Mesenchymal stem cell (in vitro differentiated cells and primary cell): ENCODE measurements at regions not wholly inside any gene's neighbourhood (a gene's known extent, or its start where the extent isn't known, plus 50 kb on each side); places are given as distances from the start of the nearest gene placed in this dataset.
A peak's percentile ranks its signal among the peaks of the same experiment; 100 is the strongest.

Source experiments
- DNase-seq: peaks from one replicate; pipeline ENCODE4 v3.0.0-alpha.2; 2013
- H2AFZ ChIP-seq: one replicate; pipeline ENCODE4 v1.6.1; 2013; ENCODE audit warnings: low read depth, mild to moderate bottlenecking, control low read depth, inconsistent platforms, low read length, moderate library complexity
- H2AK5ac ChIP-seq: 2 replicates; pipeline ENCODE4 v1.6.1; 2013; ENCODE audit warnings: low read length, moderate library complexity, mild to moderate bottlenecking, inconsistent platforms; ENCODE audit not compliant: severe bottlenecking
- H2BK120ac ChIP-seq: one replicate; pipeline ENCODE4 v1.6.1; 2013; ENCODE audit warnings: low read depth, mild to moderate bottlenecking, inconsistent platforms, low read length, moderate library complexity
- H2BK12ac ChIP-seq, 2 experiments: one replicate each; pipeline ENCODE4 v1.6.1; 2013; ENCODE audit warnings: inconsistent platforms in 2 of 2, low read length in 2 of 2, mild to moderate bottlenecking in 2 of 2, moderate library complexity in 2 of 2, control low read depth in 1 of 2
- H2BK15ac ChIP-seq: one replicate; pipeline ENCODE4 v1.6.1; 2013; ENCODE audit warnings: mild to moderate bottlenecking, low read depth, inconsistent platforms; ENCODE audit not compliant: poor library complexity, severe bottlenecking
- H2BK5ac ChIP-seq: 2 replicates; pipeline ENCODE4 v1.6.1; 2013; ENCODE audit warnings: low read depth, mild to moderate bottlenecking, low read length, control low read depth, inconsistent platforms; ENCODE audit not compliant: poor library complexity, severe bottlenecking
- H3K14ac ChIP-seq, 2 experiments: one replicate each; pipeline ENCODE4 v1.6.1; 2013; ENCODE audit warnings: inconsistent platforms in 2 of 2, low read length in 2 of 2, control low read depth in 1 of 2, mild to moderate bottlenecking in 1 of 2, moderate library complexity in 1 of 2
- H3K18ac ChIP-seq, 2 experiments: one replicate each; pipeline ENCODE4 v1.6.1; 2013; ENCODE audit warnings: inconsistent platforms in 2 of 2, low read length in 2 of 2, control low read depth in 1 of 2, low read depth in 1 of 2, mild to moderate bottlenecking in 1 of 2
- H3K23ac ChIP-seq, 2 experiments: one replicate each; pipeline ENCODE4 v1.6.1; 2013; ENCODE audit warnings: inconsistent platforms in 2 of 2, low read length in 2 of 2, mild to moderate bottlenecking in 2 of 2, moderate library complexity in 2 of 2, control low read depth in 1 of 2
- H3K27ac ChIP-seq: 2 replicates; pipeline ENCODE4 v1.5.1; 2013; ENCODE audit warnings: mild to moderate bottlenecking, moderate library complexity, low read length, control low read depth, inconsistent platforms; ENCODE audit not compliant: poor library complexity, severe bottlenecking
- H3K27me3 ChIP-seq, 2 experiments: 2 replicates each; pipeline versions ENCODE4 v1.6.1 to v1.7.0; 2013; ENCODE audit warnings: low read length in 2 of 2, mild to moderate bottlenecking in 2 of 2, moderate library complexity in 2 of 2, control low read depth in 1 of 2, inconsistent platforms in 1 of 2; ENCODE audit not compliant: control insufficient read depth in 1 of 2, insufficient read depth in 1 of 2
- H3K36me3 ChIP-seq, 2 experiments: 2 replicates each; pipeline versions ENCODE4 v1.6.1 to v1.7.0; 2013; ENCODE audit warnings: low read length in 2 of 2, control low read depth in 1 of 2, inconsistent platforms in 1 of 2, low read depth in 1 of 2, mild to moderate bottlenecking in 1 of 2; ENCODE audit not compliant: insufficient read depth in 2 of 2, control insufficient read depth in 1 of 2
- H3K4ac ChIP-seq, 2 experiments: one replicate each; pipeline ENCODE4 v1.6.1; 2013; ENCODE audit warnings: inconsistent platforms in 2 of 2, low read length in 2 of 2, mild to moderate bottlenecking in 2 of 2, moderate library complexity in 2 of 2, control low read depth in 1 of 2, low read depth in 1 of 2
- H3K4me1 ChIP-seq: 2 replicates; pipeline ENCODE4 v1.6.1; 2013; ENCODE audit warnings: low read depth, low read length, control low read depth; ENCODE audit not compliant: control insufficient read depth, insufficient read depth
- H3K4me2 ChIP-seq: 2 replicates; pipeline ENCODE4 v1.6.1; 2013; ENCODE audit warnings: low read length, mild to moderate bottlenecking, inconsistent platforms; ENCODE audit not compliant: poor library complexity, severe bottlenecking
- H3K4me3 ChIP-seq, 2 experiments: 2 replicates each; pipeline versions ENCODE4 v1.5.1 to v1.7.0; 2013; ENCODE audit warnings: low read length in 2 of 2, mild to moderate bottlenecking in 2 of 2, control low read depth in 1 of 2, low read depth in 1 of 2; ENCODE audit not compliant: insufficient read depth in 1 of 2
- H3K79me1 ChIP-seq: replicated peaks from 2 replicates; pipeline ENCODE4 v1.6.1; 2013; ENCODE audit warnings: mild to moderate bottlenecking, control low read depth, low read length, inconsistent platforms; ENCODE audit not compliant: poor library complexity, severe bottlenecking
- H3K9ac ChIP-seq: 2 replicates; pipeline ENCODE4 v1.7.0; 2013; ENCODE audit warnings: mild to moderate bottlenecking, low read length, moderate library complexity
- H3K9me3 ChIP-seq: 2 replicates; pipeline ENCODE4 v1.7.0; 2013; ENCODE audit warnings: mild to moderate bottlenecking, low read length; ENCODE audit not compliant: control insufficient read depth
- H4K8ac ChIP-seq: one replicate; pipeline ENCODE4 v1.6.1; 2013; ENCODE audit warnings: inconsistent platforms, mild to moderate bottlenecking, low read length, moderate library complexity
- H4K91ac ChIP-seq: one replicate; pipeline ENCODE4 v1.6.1; 2013; ENCODE audit warnings: mild to moderate bottlenecking, low read length, inconsistent platforms
- WGBS: methylation state at CpG from one replicate; pipeline ENCODE4 v1.1.7; 2013; ENCODE audit warnings: mixed read lengths; 5-methylcytosine and 5-hydroxymethylcytosine counted together

GRCh38 chr9:87282538-87282937 is 215.1 kb upstream of the DAPK1 start:
- H2BK120ac ChIP-seq = no peak overlapping the region
- no peaks in the 10 kb centered on the region for H3K9me3 ChIP-seq
- peak overlapping the region; percentile 43 for H2AK5ac ChIP-seq

GRCh38 chr9:87283585-87283984 is 214.1 kb upstream of the DAPK1 start:
- Histone ChIP-seq H3K9me3 (no peaks in the 10 kb centered on the region), H3K4ac (no peak overlapping the region), H2BK12ac (peak overlapping the region in 1 of 2 experiments; percentile 17), H3K14ac (no peak overlapping the region), H3K4me3 (no peak overlapping the region), H3K4me1 (peaks cover 7% of the 10 kb centered on the region), H4K8ac (peak overlapping the region; percentile 81), H3K18ac (no peak overlapping the region), H3K27ac (no peak overlapping the region), H3K79me1 (no peaks in the 10 kb centered on the region), H2BK15ac (no peak overlapping the region), H2BK5ac (no peak overlapping the region), H2AK5ac (no peak overlapping the region), H3K36me3 (no peaks in the 10 kb centered on the region), H4K91ac (no peak overlapping the region), H2AFZ (no peak overlapping the region), H2BK120ac (no peak overlapping the region), H3K9ac (no peak overlapping the region), H3K4me2 (no peak overlapping the region), H3K23ac (no peak overlapping the region), H3K27me3 (no peaks in the 10 kb centered on the region)
- no peak for DNase-seq
- 97% methylated on average over 4 of the region's 4 CpGs for WGBS

More at GRCh38 chr9:87282538-87282937, 215.1 kb upstream of the DAPK1 start:
- Histone ChIP-seq H3K27me3 (no peaks in the 10 kb centered on the region), H3K14ac (peak overlapping the region in 1 of 2 experiments; percentile 94), H3K79me1 (no peaks in the 10 kb centered on the region), H4K8ac (no peak overlapping the region), H3K23ac (no peak overlapping the region), H3K36me3 (no peaks in the 10 kb centered on the region), H2BK15ac (peak overlapping the region; percentile 90), H3K18ac (peak overlapping the region in 1 of 2 experiments; percentile 96), H2BK12ac (peak overlapping the region; percentile 72 to 94), H2BK5ac (no peak overlapping the region), H3K4me2 (no peak overlapping the region), H3K9ac (no peak overlapping the region), H4K91ac (peak overlapping the region; percentile 80), H3K4ac (peak overlapping the region; percentile 49 to 60), H3K27ac (no peak overlapping the region), H3K4me1 (peaks cover 9% of the 10 kb centered on the region), H3K4me3 (no peak overlapping the region), H2AFZ (no peak overlapping the region)
- no peak for DNase-seq
- WGBS = no CpG with 5 or more reads among the region's 1 CpG

- no peaks in the 10 kb centered on the region for H3K9me3 ChIP-seq
- H2BK5ac ChIP-seq = no peak overlapping the region
- H3K4me3 ChIP-seq = no peak overlapping the region
- no peak overlapping the region for H3K4me2 ChIP-seq
- H3K4me1 ChIP-seq = peaks cover 5% of the 10 kb centered on the region
- no peak overlapping the region for H3K18ac ChIP-seq
- no peak overlapping the region for H3K27ac ChIP-seq
- H4K91ac ChIP-seq = no peak overlapping the region
- no peak overlapping the region for H3K9ac ChIP-seq
- no peak overlapping the region for H2AK5ac ChIP-seq
- no peak overlapping the region for H3K4ac ChIP-seq
- H2BK15ac ChIP-seq = no peak overlapping the region
- peak; percentile 28 for DNase-seq
- H2BK12ac ChIP-seq = no peak overlapping the region
- H4K8ac ChIP-seq = no peak overlapping the region
- H3K27me3 ChIP-seq = no peaks in the 10 kb centered on the region
- no peak overlapping the region for H2BK120ac ChIP-seq
- H3K79me1 ChIP-seq = no peaks in the 10 kb centered on the region
- no peak overlapping the region for H3K14ac ChIP-seq
- H3K23ac ChIP-seq = no peak overlapping the region
- H3K36me3 ChIP-seq = no peaks in the 10 kb centered on the region
- H2AFZ ChIP-seq = no peak overlapping the region
- WGBS = 68% methylated on average over 2 of the region's 4 CpGs
Observed at GRCh38 chr9:87285183-87285850, 212.3 kb upstream of the DAPK1 start.

- Histone ChIP-seq H2BK120ac (no peak overlapping the region), H3K27me3 (no peaks in the 10 kb centered on the region), H3K9me3 (no peaks in the 10 kb centered on the region), H4K91ac (no peak overlapping the region), H3K79me1 (no peaks in the 10 kb centered on the region), H2BK15ac (no peak overlapping the region), H3K14ac (no peak overlapping the region), H3K18ac (no peak overlapping the region), H2AFZ (no peak overlapping the region), H3K4ac (no peak overlapping the region), H4K8ac (no peak overlapping the region), H2AK5ac (no peak overlapping the region), H3K9ac (no peak overlapping the region), H2BK12ac (no peak overlapping the region), H3K36me3 (no peaks in the 10 kb centered on the region), H3K4me1 (peaks cover 2% of the 10 kb centered on the region), H2BK5ac (no peak overlapping the region), H3K4me3 (no peak overlapping the region), H3K23ac (no peak overlapping the region), H3K4me2 (no peak overlapping the region), H3K27ac (no peak overlapping the region)
- no peak for DNase-seq
Observed at GRCh38 chr9:87286506-87286905, 211.2 kb upstream of the DAPK1 start.
